DOHH2 (cell line): ENCODE measurements at regions not wholly inside any gene's neighbourhood (a gene's known extent, or its start where the extent isn't known, plus 50 kb on each side); places are given as distances from the start of the nearest gene placed in this dataset.

Experiments
- H3F3A ChIP-seq: fragments of 200-600 bp; sonication (generic), shearing (Covaris generic); 2 replicates; pipeline ENCODE4 v1.6.0; 2016; ENCODE audit warnings: antibody characterized with exemption, mild to moderate bottlenecking; ENCODE audit not compliant: control insufficient read depth, insufficient read depth
- H3K27ac ChIP-seq: fragments of 200-600 bp; sonication (generic); 2 replicates; pipeline ENCODE4 v1.5.1; 2014; ENCODE audit warnings: low read depth, mild to moderate bottlenecking, low read length, moderate library complexity
- H3K27me3 ChIP-seq: fragments of 200-600 bp; sonication (generic); 2 replicates; pipeline ENCODE4 v1.6.1; 2014; ENCODE audit warnings: mild to moderate bottlenecking, low read length, mixed read lengths; ENCODE audit not compliant: control insufficient read depth
- H3K36me3 ChIP-seq: fragments of 200-600 bp; sonication (generic); 2 replicates; pipeline ENCODE4 v1.6.1; 2014; ENCODE audit warnings: mild to moderate bottlenecking, low read length, moderate library complexity, mixed read lengths; ENCODE audit not compliant: control insufficient read depth
- H3K4me1 ChIP-seq: fragments of 200-600 bp; sonication (generic); 2 replicates; pipeline ENCODE4 v1.6.1; 2014; ENCODE audit warnings: mild to moderate bottlenecking, low read length, mixed read lengths; ENCODE audit not compliant: control insufficient read depth
- H3K4me2 ChIP-seq: fragments of 200-600 bp; sonication (generic); 2 replicates; pipeline ENCODE4 v1.6.0; 2014; ENCODE audit warnings: mild to moderate bottlenecking, low read length, moderate library complexity
- H3K4me3 ChIP-seq: fragments of 200-600 bp; sonication (generic); 2 replicates; pipeline ENCODE4 v1.5.1; 2014; ENCODE audit warnings: mild to moderate bottlenecking, low read length, mixed read lengths
- H3K79me2 ChIP-seq: fragments of 200-600 bp; sonication (generic); 2 replicates; pipeline ENCODE4 v1.6.1; 2014; ENCODE audit warnings: mild to moderate bottlenecking, low read length, mixed read lengths; ENCODE audit not compliant: control insufficient read depth
- H3K9me2 ChIP-seq: fragments of 200-600 bp; sonication (generic); replicated peaks from 2 replicates; pipeline ENCODE4 v1.6.1; 2014; ENCODE audit warnings: mild to moderate bottlenecking, low read length, mixed read lengths; ENCODE audit not compliant: control insufficient read depth
- H3K9me3 ChIP-seq: fragments of 200-600 bp; sonication (generic); 2 replicates; pipeline ENCODE4 v1.6.1; 2014; ENCODE audit warnings: antibody characterized with exemption, low read length, mixed read lengths; ENCODE audit not compliant: control insufficient read depth, insufficient read depth
- H4K20me1 ChIP-seq: fragments of 200-600 bp; sonication (generic); 2 replicates; pipeline ENCODE4 v1.6.0; 2014; ENCODE audit warnings: low read depth, mild to moderate bottlenecking, antibody characterized with exemption, low read length, moderate library complexity; ENCODE audit not compliant: control insufficient read depth, insufficient read depth
- EZH2phosphoT487 ChIP-seq: fragments of 200-600 bp; sonication (generic); IDR thresholded peaks from 2 replicates; pipeline ENCODE4 v1.6.1; 2017; ENCODE audit warnings: borderline replicate concordance, mild to moderate bottlenecking, antibody characterized with exemption, low read length, moderate library complexity, mixed read lengths
- TF ChIP-seq, protein P1 (sequence below): fragments of 200-600 bp; sonication (generic); IDR thresholded peaks from one replicate; pipeline ENCODE4 v1.5.1; 2014; ENCODE audit warnings: antibody characterized with exemption, mild to moderate bottlenecking, low read depth, low read length; ENCODE audit not compliant: poor library complexity, severe bottlenecking

DNA sequence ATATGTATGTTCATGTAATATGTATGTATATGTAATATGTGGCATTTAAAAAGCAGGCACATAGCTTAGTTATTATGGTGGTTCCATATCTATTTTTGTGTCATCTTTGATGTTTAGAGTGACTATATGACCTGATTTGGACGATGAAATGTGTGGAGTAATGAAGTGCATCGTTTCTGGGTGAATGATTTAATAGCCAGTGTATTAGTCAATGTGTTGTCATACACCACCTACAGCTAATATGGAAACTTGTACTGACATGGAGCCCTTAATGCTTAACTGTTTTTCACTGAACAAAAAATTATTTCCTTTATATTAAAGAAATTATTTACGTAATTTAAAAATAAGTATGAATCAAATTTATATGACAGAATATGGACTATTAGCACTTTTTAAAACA, 292.3 kb upstream of the FSTL5 start:
- H3K79me2 ChIP-seq = no peaks in the 10 kb centered on the region
- no peaks in the 10 kb centered on the region for H3K9me3 ChIP-seq
- TF ChIP-seq EZH2phosphoT487 = no peak
- TF ChIP-seq, protein P1, sequence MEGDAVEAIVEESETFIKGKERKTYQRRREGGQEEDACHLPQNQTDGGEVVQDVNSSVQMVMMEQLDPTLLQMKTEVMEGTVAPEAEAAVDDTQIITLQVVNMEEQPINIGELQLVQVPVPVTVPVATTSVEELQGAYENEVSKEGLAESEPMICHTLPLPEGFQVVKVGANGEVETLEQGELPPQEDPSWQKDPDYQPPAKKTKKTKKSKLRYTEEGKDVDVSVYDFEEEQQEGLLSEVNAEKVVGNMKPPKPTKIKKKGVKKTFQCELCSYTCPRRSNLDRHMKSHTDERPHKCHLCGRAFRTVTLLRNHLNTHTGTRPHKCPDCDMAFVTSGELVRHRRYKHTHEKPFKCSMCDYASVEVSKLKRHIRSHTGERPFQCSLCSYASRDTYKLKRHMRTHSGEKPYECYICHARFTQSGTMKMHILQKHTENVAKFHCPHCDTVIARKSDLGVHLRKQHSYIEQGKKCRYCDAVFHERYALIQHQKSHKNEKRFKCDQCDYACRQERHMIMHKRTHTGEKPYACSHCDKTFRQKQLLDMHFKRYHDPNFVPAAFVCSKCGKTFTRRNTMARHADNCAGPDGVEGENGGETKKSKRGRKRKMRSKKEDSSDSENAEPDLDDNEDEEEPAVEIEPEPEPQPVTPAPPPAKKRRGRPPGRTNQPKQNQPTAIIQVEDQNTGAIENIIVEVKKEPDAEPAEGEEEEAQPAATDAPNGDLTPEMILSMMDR = no peak
- no peak overlapping the region for H3K4me3 ChIP-seq
- no peak overlapping the region for H3K27ac ChIP-seq
- H3K4me1 ChIP-seq = no peaks in the 10 kb centered on the region
- no peaks in the 10 kb centered on the region for H3K27me3 ChIP-seq
- H3K9me2 ChIP-seq = no peaks in the 10 kb centered on the region
- no peak overlapping the region for H3K4me2 ChIP-seq
- no peaks in the 10 kb centered on the region for H3K36me3 ChIP-seq
- no peaks in the 10 kb centered on the region for H3F3A ChIP-seq
- H4K20me1 ChIP-seq = no peaks in the 10 kb centered on the region

DNA sequence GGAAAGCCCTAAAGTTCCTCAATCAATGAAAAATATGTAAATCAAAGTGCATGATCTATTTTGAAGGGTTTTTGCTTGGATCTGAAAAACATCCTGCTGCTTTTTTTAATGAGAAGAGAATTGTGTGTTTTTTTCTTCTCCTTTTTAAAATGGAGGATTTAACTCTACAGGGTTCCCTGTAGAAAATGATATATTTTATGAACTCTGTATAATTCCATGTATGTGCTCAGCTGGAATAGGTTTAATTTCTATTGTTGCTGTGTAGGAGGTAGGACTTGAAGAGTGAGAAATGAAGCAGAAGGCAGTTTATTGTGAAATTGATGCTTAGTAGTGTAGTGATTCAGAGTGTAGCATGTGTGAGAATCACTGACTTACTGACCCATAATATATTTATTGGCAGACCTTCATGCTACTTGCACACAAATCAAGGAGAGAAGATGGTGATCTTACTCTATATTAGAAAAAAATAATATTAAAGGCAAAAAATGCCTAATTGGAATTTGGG, 286.8 kb upstream of the FSTL5 start:
- Histone ChIP-seq H3K4me3 (no peak overlapping the region), H3F3A (no peaks in the 10 kb centered on the region)

DNA sequence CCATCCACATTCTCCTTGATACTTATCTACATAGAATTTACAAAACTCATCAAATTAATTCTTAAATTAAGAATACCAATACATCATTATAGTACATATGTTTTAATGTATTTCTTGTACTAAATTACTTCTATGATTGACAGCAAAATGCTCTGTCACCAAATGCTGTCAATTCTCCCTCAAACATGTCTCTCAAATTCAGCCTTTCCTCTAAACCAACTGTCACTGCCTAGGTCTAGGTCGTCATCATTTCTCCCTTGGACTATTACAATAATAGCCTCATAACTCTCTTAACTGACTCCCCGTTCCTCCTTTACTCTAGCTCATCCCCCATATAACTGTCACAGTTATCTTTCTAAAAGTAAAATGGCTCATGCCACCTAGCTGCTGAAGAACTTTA, 279.7 kb upstream of the FSTL5 start:
- no peak overlapping the region for H3K4me3 ChIP-seq
- no peaks in the 10 kb centered on the region for H3K79me2 ChIP-seq
- no peaks in the 10 kb centered on the region for H3K27me3 ChIP-seq
- H3K36me3 ChIP-seq = no peaks in the 10 kb centered on the region
- no peaks in the 10 kb centered on the region for H4K20me1 ChIP-seq
- H3K27ac ChIP-seq = no peak overlapping the region
- no peak overlapping the region for H3K4me2 ChIP-seq
- no peak for TF ChIP-seq EZH2phosphoT487
- TF ChIP-seq, protein P1 = no peak
- H3K9me3 ChIP-seq = no peaks in the 10 kb centered on the region
- no peaks in the 10 kb centered on the region for H3K4me1 ChIP-seq
- no peaks in the 10 kb centered on the region for H3F3A ChIP-seq
- no peaks in the 10 kb centered on the region for H3K9me2 ChIP-seq

More for the DNA sequence above, 286.8 kb upstream of the FSTL5 start:
- Histone ChIP-seq H3K79me2 (no peaks in the 10 kb centered on the region), H3K36me3 (no peaks in the 10 kb centered on the region), H3K9me2 (no peaks in the 10 kb centered on the region), H3K4me2 (no peak overlapping the region), H3K27me3 (no peaks in the 10 kb centered on the region), H3K27ac (no peak overlapping the region), H3K4me1 (no peaks in the 10 kb centered on the region), H4K20me1 (no peaks in the 10 kb centered on the region), H3K9me3 (no peaks in the 10 kb centered on the region)
- TF ChIP-seq, protein P1 = no peak
- no peak for TF ChIP-seq EZH2phosphoT487

- Histone ChIP-seq H3K9me3 (no peaks in the 10 kb centered on the region), H3K4me2 (no peak overlapping the region), H3K4me1 (no peaks in the 10 kb centered on the region), H3K36me3 (no peaks in the 10 kb centered on the region), H3K27ac (no peak overlapping the region), H4K20me1 (no peaks in the 10 kb centered on the region), H3F3A (no peaks in the 10 kb centered on the region), H3K9me2 (no peaks in the 10 kb centered on the region), H3K79me2 (no peaks in the 10 kb centered on the region), H3K27me3 (no peaks in the 10 kb centered on the region), H3K4me3 (no peak overlapping the region)
- TF ChIP-seq, protein P1 = no peak
- no peak for TF ChIP-seq EZH2phosphoT487
These were observed 278.3 kb upstream of the FSTL5 start for GRCh38 chr4:162442128-162442527.
